SK-N-DZ (cell line): ENCODE measurements at regions not wholly inside any gene's neighbourhood (a gene's known extent, or its start where the extent isn't known, plus 50 kb on each side); places are given as distances from the start of the nearest gene placed in this dataset.

Experiments
- DNase-seq: peaks from one replicate; pipeline ENCODE4 v3.0.0-alpha.2; 2015; ENCODE audit warnings: low spot score

DNA sequence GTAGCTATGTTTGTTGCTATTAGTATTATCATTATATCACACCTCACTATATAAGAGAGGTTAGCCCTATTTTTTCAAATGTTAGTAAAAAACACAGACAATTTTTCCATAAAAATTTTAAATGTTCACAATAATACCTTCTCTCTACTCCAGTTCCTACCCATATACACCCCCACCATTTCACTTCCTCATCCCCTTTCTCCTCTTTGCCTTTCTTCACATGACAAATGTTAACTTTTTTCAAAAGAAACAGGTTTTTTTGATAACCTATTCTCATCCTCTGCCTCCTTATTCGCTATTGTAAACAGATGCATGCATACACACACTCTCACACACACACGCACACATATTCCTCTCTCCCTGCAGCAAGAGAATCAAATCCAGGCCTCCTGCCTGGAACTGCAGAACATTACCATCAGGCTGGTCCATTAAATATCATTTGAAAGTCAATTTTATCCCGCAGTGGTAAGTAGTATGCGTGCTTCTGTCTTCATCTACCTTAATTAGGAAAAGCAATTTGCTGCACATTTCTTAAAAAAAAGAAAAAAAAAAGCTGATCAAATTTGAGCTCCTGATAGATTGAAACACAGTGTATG lies 55.5 kb downstream of the MID1IP1 start:
- no peak for DNase-seq

DNA sequence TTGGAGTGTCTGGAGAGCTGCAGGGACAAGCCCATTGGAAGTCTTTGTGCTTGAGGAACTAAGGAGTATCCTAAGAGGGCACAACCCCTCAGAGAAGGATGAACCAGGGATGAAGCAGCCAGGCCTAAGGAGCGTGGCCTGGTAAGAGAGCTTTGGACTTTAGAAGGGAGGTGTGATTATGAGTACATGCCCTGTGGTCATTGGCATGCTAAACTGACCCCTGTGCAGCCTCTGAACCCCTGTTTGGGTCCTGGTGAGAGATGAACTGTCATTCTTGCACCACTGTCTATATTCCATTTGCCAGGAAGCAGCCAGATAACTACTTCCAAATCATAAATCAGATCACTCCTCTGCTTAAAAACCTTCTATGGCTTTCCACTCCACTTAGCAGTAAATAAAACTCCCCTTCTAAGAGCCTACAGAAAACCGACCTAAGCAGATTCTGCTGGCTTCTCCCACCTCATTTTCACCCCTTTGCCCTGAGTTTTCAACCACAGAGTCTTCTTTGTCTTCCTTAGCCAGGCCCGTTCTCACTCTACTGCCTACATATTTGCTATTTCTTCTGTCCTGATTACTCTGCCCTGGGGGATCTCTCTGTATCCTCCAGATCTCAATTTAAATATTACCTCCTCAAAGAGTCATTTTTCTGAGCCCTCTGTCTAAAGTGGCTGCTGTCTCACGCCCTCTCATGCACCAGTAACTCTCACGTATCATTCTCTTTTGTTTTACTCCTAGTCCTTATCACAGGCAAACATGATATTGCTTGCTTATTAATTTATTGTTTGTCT lies 56.7 kb downstream of the MID1IP1 start:
- no peak for DNase-seq

DNA sequence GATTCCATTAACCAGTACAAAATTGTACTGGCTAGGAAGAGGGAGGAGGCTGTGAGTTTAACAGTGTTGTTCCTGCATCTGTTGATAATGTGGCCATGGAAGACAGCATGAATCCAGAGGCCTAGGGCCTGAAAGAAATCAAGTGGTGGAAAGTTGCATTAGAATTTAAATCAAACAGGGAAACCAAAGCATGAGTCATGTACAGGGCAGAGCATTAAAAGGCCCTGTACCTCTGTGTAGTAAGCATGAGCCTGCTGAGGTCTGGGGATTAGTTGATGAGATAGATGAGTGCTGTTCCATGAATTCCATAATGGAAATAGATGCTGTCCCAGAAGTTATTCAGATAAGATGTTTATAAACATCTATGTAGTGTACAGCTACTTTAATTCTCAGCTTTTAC lies 58.3 kb downstream of the MID1IP1 start:
- no peak for DNase-seq

GRCh38 chrX:38860106-38861013 lies 59.1 kb downstream of the MID1IP1 start:
- no peak for DNase-seq

GRCh38 chrX:38861489-38861888 lies 60.2 kb downstream of the MID1IP1 start:
- DNase-seq, result no peak

DNA sequence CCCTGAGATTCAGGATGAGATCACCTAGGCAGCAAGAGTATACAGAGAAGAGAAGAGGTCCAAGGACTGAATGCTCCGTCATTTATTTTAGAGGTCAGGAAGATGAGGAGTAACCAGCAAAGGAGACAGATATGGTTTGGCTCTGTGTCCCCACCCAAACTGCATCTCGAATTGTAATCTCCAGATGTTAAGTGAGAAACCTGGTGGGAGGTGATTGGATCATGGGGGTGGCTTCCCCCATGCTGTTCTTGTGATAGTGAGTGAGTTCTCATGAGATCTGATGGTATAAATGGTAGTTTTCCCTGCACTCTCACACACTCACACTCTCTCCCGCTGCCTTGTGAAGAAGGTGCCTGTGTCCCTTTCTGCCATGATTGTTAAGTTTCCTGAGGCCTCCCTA lies 60.8 kb downstream of the MID1IP1 start:
- DNase-seq, result no peak

GRCh38 chrX:38864165-38864564 lies 62.9 kb downstream of the MID1IP1 start:
- no peak for DNase-seq

- no peak for DNase-seq
Observed at GRCh38 chrX:38868321-38868720, 67.1 kb downstream of the MID1IP1 start.

GRCh38 chrX:38868941-38869401 lies 67.7 kb downstream of the MID1IP1 start:
- no peak for DNase-seq

GRCh38 chrX:38870361-38870895 lies 69.2 kb downstream of the MID1IP1 start:
- no peak for DNase-seq

DNA sequence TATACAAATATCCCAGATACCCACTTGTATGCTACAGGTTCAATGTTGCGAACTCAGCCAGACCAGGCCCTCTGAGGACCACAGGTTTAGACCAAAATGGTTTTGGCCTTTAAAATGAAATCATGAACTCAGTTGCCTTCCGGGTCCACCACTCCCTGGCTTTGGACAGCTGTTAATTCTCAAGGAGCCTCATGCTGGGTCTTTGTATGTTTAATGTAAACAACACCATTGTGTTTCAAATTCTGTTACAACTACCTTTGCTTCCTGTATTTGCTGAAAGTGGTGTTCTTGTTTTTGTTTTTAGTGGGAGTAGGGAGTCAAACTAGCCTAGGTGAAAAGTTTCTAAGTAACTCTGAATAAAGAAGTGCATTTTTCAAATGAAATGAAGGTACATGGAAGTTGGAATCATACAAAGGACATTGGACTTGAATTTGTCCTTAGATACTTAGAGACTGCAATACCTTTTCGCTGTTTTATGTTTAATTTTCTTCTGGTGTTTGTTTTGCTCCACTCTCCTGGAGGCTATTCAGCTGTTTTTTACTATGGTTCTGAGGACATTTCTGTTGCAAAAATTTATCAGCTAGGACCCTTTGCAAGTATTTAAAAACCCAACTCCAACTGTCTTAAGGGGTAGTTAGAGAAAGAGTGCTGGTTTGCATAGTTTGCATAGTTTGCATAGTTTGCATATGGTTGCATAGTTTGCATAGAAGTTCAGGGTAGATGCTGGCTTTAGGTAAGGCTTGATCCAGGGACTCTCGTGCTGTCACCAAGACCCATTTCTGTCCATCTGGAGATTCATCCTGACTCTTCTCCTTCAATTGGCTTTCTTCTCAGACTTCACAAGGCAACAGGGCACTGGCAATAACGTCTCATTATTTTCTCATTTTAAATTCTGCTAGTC lies 70.1 kb downstream of the MID1IP1 start:
- DNase-seq, result no peak

GRCh38 chrX:38877366-38877765 lies 76.1 kb downstream of the MID1IP1 start:
- no peak for DNase-seq

DNA sequence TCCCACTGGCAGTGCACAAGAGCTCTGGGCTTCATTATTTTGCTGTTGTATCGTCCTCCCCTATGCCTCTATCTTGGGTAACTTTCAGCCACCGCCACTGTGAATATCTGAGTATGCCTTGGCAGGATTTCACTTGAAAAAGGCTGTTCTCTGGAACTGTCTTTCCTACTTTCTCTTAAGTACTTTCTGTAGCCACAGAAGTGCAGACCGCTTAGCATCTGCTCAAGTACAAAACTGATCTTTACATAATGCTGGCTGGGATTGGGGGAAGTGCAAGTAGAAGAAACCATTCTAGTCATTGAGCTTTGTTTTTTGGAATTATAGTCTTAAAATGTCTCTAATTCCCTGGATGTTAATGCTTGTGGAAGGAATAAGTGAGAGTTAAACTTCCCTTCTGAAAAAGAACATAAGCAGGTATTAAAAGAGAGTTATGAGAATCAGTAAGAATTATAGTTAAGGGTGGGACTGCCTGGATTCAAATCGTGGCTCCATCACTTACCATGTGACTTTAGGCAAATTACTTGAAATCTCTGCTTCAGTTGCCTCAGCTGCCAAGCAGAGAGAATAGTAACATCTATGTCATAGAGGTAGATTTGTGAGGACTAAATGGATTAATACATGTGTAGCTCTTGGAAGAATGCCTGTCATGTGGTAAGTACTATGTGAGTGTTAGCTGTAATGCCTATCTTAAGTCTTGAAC lies 77.5 kb downstream of the MID1IP1 start:
- DNase-seq, result no peak

DNA sequence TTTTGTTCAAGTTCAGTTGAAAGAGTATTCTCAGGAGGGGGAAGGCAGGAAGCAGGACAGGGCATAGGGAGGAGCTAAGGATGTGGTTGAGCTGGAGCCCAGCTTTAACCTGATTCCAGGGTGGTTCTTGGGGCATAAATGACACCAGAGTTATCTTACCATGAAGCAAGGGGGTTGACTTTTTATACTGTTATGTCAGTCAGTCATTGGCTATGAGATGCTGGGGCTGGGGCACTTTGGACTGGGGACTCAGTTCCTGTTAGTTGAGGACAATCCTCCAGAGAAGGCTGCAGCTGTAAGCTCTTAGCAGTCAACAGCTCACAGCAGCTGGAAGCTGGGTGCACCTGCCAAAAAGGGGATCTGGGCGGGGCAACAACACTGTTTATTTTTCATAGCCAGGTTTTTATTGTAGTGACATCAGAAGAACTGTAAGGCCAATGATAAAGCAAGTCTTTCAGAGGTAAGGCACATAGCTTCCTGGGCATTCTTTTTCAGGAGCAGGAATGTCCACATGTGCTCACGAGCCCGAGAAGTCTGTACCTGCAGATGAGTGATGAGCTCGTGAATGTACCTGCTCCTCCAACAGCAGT lies 78.5 kb downstream of the MID1IP1 start:
- no peak for DNase-seq

- no peak for DNase-seq
Observed at GRCh38 chrX:38880296-38880854, 79.1 kb downstream of the MID1IP1 start.

DNA sequence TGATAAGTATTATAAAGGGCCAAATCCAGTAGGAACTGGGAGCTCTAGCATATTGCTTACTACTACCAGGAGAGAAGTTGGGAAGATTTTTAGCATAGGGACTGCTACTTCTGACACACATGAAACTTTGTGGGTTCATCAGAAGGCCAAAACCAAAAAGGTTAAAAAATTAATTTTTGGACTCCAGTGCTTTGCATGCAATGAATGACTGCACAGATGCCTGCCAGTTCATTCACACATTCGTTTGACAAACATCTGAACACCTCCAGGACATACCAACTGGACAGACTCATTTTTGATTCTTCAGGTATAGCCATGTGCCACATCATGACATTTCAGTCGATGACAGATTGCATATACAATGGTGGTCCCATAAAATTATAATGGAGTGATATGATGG lies 79.8 kb downstream of the MID1IP1 start:
- no peak for DNase-seq

DNA sequence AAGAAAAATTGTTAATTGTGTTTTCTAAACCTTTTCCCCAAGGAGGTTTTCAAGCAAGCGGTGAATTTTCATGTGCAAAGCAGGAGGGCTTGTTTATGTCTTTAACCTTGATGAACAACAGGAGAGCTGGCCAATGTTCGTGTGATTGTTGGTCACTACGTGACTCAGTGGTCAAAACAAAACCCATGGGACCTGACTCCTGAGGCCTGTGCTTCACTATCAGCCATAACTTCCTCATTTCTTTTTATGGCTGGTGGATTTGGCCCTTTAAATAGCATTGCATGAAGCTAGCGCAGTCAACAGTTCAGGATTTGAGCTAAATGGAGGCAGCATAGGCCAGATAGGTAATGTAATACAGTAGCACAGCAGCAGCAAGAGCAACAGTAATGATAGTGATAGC lies 80.5 kb downstream of the MID1IP1 start:
- no peak for DNase-seq

DNA sequence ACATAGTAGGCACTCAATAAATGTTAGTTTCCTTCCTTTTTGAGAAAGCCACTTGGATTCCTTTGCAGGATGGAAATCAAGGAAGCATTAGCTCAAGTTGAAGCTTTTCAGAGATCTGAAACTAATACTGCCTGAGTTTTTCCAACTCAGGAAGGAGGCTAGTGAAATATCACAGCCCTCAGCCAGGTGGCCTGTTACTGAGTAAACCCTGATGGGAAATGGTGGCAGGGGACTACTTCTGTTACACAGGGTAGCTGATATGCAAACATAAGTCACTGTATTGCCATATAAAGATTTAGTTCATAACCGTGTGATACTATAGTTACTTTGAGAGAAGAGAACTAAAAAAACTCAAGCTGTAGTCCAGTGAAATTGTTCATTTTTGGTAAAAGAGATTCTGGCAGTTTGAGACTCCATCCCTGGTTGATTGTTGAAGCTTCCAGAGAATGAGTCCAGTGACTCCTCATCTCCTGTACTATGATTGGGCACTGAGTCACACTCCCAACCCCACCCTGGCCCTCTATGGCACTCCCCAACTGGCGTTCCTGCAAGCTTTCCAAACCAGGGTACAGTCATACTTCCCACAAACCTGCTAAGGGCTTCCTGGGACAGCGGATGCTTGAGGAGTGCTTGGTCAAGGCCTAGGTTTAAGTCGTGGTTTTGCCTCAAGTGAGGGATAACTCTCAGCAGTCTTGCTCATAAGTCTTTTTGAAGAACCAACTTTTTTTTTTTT lies 81.8 kb downstream of the MID1IP1 start:
- DNase-seq, result no peak

GRCh38 chrX:38886112-38886511 lies 84.9 kb downstream of the MID1IP1 start:
- no peak for DNase-seq
